ENCODE measurements at regions not wholly inside any gene's neighbourhood (a gene's known extent, or its start where the extent isn't known, plus 50 kb on each side); places are given as distances from the start of the nearest gene placed in this dataset.

DNA sequence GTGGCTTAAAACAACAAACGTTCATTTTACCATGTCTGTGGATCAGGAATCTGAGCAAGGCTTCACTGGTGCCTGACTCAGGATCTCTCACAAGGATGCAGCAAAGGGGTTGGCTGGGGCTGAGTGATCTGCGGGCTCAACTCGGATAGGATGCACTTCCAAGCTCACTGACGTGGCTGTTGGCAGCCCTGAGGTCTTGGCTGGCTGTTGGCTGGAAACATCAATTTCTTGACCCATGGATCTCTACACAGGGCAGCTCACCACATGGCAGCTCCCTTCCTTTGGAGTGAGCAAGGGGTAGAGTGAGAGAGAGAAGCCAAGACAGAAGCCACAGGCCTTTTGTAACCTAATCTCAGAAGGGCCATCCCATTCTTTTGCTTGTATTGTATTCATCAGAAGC is 202.1 kb downstream of the NXNL2 start:
- H3K4me3 ChIP-seq, result no peak overlapping the region
- DNase-seq (ENCODE audit: low spot score) (no peak), ATAC-seq (ENCODE audit: insufficient number of reproducible peaks, low FRiP score, low read depth) (no peak)
- H3K9me3 ChIP-seq, result no peaks in the 10 kb centered on the region
- H3K27ac ChIP-seq, result no peak overlapping the region
- H3K4me1 ChIP-seq (ENCODE audit: control insufficient read depth in 1 of 2, low read depth in 2 of 2), result peaks cover 17 to 27% of the 10 kb centered on the region in 2 donors
- H3K36me3 ChIP-seq, result no peaks in the 10 kb centered on the region
- H3K27me3 ChIP-seq (replicated peaks; ENCODE audit: insufficient read depth), result no peaks in the 10 kb centered on the region
- TF ChIP-seq CTCF (IDR thresholded peaks at IDR 0.05), result no peak

DNA sequence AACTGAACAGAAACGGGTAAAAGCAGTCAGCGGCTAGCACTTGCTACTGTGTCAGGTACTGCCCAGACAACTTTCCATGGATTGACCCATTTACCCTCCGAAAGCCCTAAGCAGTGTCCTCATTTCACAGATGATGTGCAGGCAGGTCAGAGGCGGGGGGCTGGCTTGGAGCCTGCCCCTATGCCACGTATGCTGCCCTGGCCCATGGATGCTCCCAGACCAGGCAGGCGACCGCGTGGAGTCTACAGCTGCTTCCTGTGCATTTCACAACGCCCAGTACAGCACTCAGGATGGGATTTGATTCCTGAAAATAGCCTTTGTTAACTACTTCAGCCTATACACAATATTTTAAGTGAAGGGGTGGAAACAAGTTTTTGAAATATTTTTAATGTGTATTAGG is 202.9 kb downstream of the NXNL2 start:
- no peak for ATAC-seq (ENCODE audit: insufficient number of reproducible peaks, low FRiP score, low read depth)
- no peak for TF ChIP-seq CTCF (IDR thresholded peaks at IDR 0.05)

GRCh38 chr9:88738709-88739108 is 203.7 kb downstream of the NXNL2 start:
- H3K36me3 ChIP-seq, result no peaks in the 10 kb centered on the region
- TF ChIP-seq CTCF (IDR thresholded peaks at IDR 0.05), result no peak
- no peak overlapping the region for H3K27ac ChIP-seq
- H3K4me3 ChIP-seq, result no peak overlapping the region
- H3K4me1 ChIP-seq (ENCODE audit: control insufficient read depth in 1 of 2, low read depth in 2 of 2), result peaks cover 4 to 23% of the 10 kb centered on the region in 2 donors
- H3K9me3 ChIP-seq, result no peaks in the 10 kb centered on the region
- no peak for ATAC-seq (ENCODE audit: insufficient number of reproducible peaks, low FRiP score, low read depth)
- no peak for DNase-seq (ENCODE audit: low spot score)
- no peaks in the 10 kb centered on the region for H3K27me3 ChIP-seq (replicated peaks; ENCODE audit: insufficient read depth)

More for the DNA sequence above, 202.9 kb downstream of the NXNL2 start:
- Histone ChIP-seq H3K9me3 (no peaks in the 10 kb centered on the region), H3K27ac (no peak overlapping the region), H3K4me3 (no peak overlapping the region), H3K36me3 (no peaks in the 10 kb centered on the region), H3K4me1 (ENCODE audit: control insufficient read depth in 1 of 2, low read depth in 2 of 2) (peaks cover 12 to 27% of the 10 kb centered on the region in 2 donors), H3K27me3 (replicated peaks; ENCODE audit: insufficient read depth) (no peaks in the 10 kb centered on the region)
- DNase-seq (ENCODE audit: low spot score), result no peak

GRCh38 chr9:88739373-88739772 is 204.4 kb downstream of the NXNL2 start:
- no peak for ATAC-seq (ENCODE audit: insufficient number of reproducible peaks, low FRiP score, low read depth)
- no peaks in the 10 kb centered on the region for H3K27me3 ChIP-seq (replicated peaks; ENCODE audit: insufficient read depth)
- no peak for TF ChIP-seq CTCF (IDR thresholded peaks at IDR 0.05)
- no peaks in the 10 kb centered on the region for H3K9me3 ChIP-seq
- peaks cover 0 to 17% of the 10 kb centered on the region in 2 donors for H3K4me1 ChIP-seq (ENCODE audit: control insufficient read depth in 1 of 2, low read depth in 2 of 2)
- H3K4me3 ChIP-seq, result no peak overlapping the region
- H3K36me3 ChIP-seq, result no peaks in the 10 kb centered on the region
- DNase-seq (ENCODE audit: low spot score), result no peak
- H3K27ac ChIP-seq, result no peak overlapping the region

- H3K4me3 ChIP-seq, result no peak overlapping the region
- DNase-seq (ENCODE audit: low spot score) (no peak), ATAC-seq (ENCODE audit: insufficient number of reproducible peaks, low FRiP score, low read depth) (no peak)
- no peak overlapping the region for H3K27ac ChIP-seq
- peaks cover 0 to 14% of the 10 kb centered on the region in 2 donors for H3K4me1 ChIP-seq (ENCODE audit: control insufficient read depth in 1 of 2, low read depth in 2 of 2)
- TF ChIP-seq CTCF (IDR thresholded peaks at IDR 0.05), result no peak
- no peaks in the 10 kb centered on the region for H3K36me3 ChIP-seq
- no peaks in the 10 kb centered on the region for H3K9me3 ChIP-seq
- H3K27me3 ChIP-seq (replicated peaks; ENCODE audit: insufficient read depth), result no peaks in the 10 kb centered on the region
Observed at GRCh38 chr9:88740844-88741243, 205.9 kb downstream of the NXNL2 start.

All from thoracic aorta (tissue), 2 donors.